Iris pigment epithelial cell (primary cell): ENCODE measurements at regions not wholly inside any gene's neighbourhood (a gene's known extent, or its start where the extent isn't known, plus 50 kb on each side); places are given as distances from the start of the nearest gene placed in this dataset.

Source experiments
- DNase-seq: peaks from one replicate; pipeline ENCODE4 v3.0.0-alpha.2; 2011; ENCODE audit warnings: low read depth

GRCh38 chr1:30609336-30609998 lies 113.9 kb downstream of the MATN1 start:
- DNase-seq: no peak

- no peak for DNase-seq
Measured at GRCh38 chr1:30607723-30608122, 115.7 kb downstream of the MATN1 start.

- DNase-seq: no peak
Measured at GRCh38 chr1:30606166-30606565, 117.2 kb downstream of the MATN1 start.

GRCh38 chr1:30605441-30605920 lies 117.9 kb downstream of the MATN1 start:
- no peak for DNase-seq

- no peak for DNase-seq
Measured at GRCh38 chr1:30604801-30605440, 118.5 kb downstream of the MATN1 start.

GRCh38 chr1:30603081-30603858 lies 120.1 kb downstream of the MATN1 start:
- no peak for DNase-seq

- no peak for DNase-seq
Measured at GRCh38 chr1:30601316-30602085, 121.9 kb downstream of the MATN1 start.

- DNase-seq: no peak
Measured at GRCh38 chr1:30600706-30601105, 122.7 kb downstream of the MATN1 start.

GRCh38 chr1:30600258-30600657 lies 123.1 kb downstream of the MATN1 start:
- no peak for DNase-seq

GRCh38 chr1:30599721-30600120 lies 123.7 kb downstream of the MATN1 start:
- no peak for DNase-seq

GRCh38 chr1:30598571-30599114 lies 124.7 kb downstream of the MATN1 start:
- DNase-seq: no peak

GRCh38 chr1:30597711-30598110 lies 125.7 kb downstream of the MATN1 start:
- no peak for DNase-seq

- DNase-seq: no peak
Measured at GRCh38 chr1:30596891-30597290, 126.5 kb downstream of the MATN1 start.

- no peak for DNase-seq
Measured at GRCh38 chr1:30596470-30596869, 126.9 kb downstream of the MATN1 start.

GRCh38 chr1:30589083-30589482 lies 134.3 kb downstream of the MATN1 start:
- no peak for DNase-seq

- no peak for DNase-seq
Measured at GRCh38 chr1:30588311-30589073, 134.9 kb downstream of the MATN1 start.

GRCh38 chr1:30586671-30587070 lies 136.7 kb downstream of the MATN1 start:
- DNase-seq: no peak

- DNase-seq: no peak
Measured at GRCh38 chr1:30579580-30579979, 143.8 kb downstream of the MATN1 start.

- no peak for DNase-seq
Measured at GRCh38 chr1:30575066-30575465, 148.3 kb downstream of the MATN1 start.

GRCh38 chr1:30572192-30572591 lies 151.2 kb downstream of the MATN1 start:
- DNase-seq: no peak

- DNase-seq: no peak
Measured at GRCh38 chr1:30571380-30571779, 152.0 kb downstream of the MATN1 start.
